ENCODE measurements at regions not wholly inside any gene's neighbourhood (a gene's known extent, or its start where the extent isn't known, plus 50 kb on each side); places are given as distances from the start of the nearest gene placed in this dataset.
A peak's percentile ranks its signal among the peaks of the same experiment; 100 is the strongest.

- WGBS, 2 experiments (ENCODE audit: insufficient coverage in 1 of 2, insufficient read length in 1 of 2) = 93 to 96% methylated on average over 5 to 9 of the region's 9 CpGs
- H3K4me1 Mint-ChIP-seq = no peaks in the 10 kb centered on the region
- Histone ChIP-seq H3K9ac (ENCODE audit: extremely low read depth, low read length, poor library complexity, severe bottlenecking) (no peak overlapping the region), H3K4me1 (ENCODE audit: control insufficient read depth, insufficient read depth, low read length) (no peaks in the 10 kb centered on the region), H3K36me3 (ENCODE audit: control insufficient read depth, insufficient read depth, low read length) (no peaks in the 10 kb centered on the region), H3K27ac (ENCODE audit: low read depth, low read length) (no peak overlapping the region), H3K4me3 (ENCODE audit: low read length) (no peak overlapping the region), H3K27me3 (ENCODE audit: control insufficient read depth, insufficient read depth, low read length, poor library complexity, severe bottlenecking) (no peaks in the 10 kb centered on the region), H3K9me3 (ENCODE audit: control insufficient read depth, low read length) (no peaks in the 10 kb centered on the region)
- no peaks in the 10 kb centered on the region for H3K9me3 Mint-ChIP-seq
- H3K4me3 Mint-ChIP-seq = no peak overlapping the region
- no peak overlapping the region for H3K27ac Mint-ChIP-seq
- DNase-seq = no peak
- no peaks in the 10 kb centered on the region for H3K27me3 Mint-ChIP-seq (ENCODE audit: insufficient read depth)
- no peak for TF ChIP-seq CTCF (conservative IDR thresholded peaks at IDR 0.05)
- H3K36me3 Mint-ChIP-seq (ENCODE audit: low read depth) = no peaks in the 10 kb centered on the region
Measured at GRCh38 chr10:30724296-30724695, 94.7 kb upstream of the LYZL2 start.

- no peak for TF ChIP-seq CTCF (conservative IDR thresholded peaks at IDR 0.05)
- Mint-ChIP-seq H3K4me1 (no peaks in the 10 kb centered on the region), H3K27me3 (ENCODE audit: insufficient read depth) (no peaks in the 10 kb centered on the region), H3K27ac (no peak overlapping the region), H3K4me3 (no peak overlapping the region), H3K36me3 (ENCODE audit: low read depth) (no peaks in the 10 kb centered on the region), H3K9me3 (no peaks in the 10 kb centered on the region)
- Histone ChIP-seq H3K36me3 (ENCODE audit: control insufficient read depth, insufficient read depth, low read length) (no peaks in the 10 kb centered on the region), H3K27ac (ENCODE audit: low read depth, low read length) (no peak overlapping the region), H3K27me3 (ENCODE audit: control insufficient read depth, insufficient read depth, low read length, poor library complexity, severe bottlenecking) (no peaks in the 10 kb centered on the region), H3K9ac (ENCODE audit: extremely low read depth, low read length, poor library complexity, severe bottlenecking) (no peak overlapping the region), H3K4me3 (ENCODE audit: low read length) (no peak overlapping the region), H3K9me3 (ENCODE audit: control insufficient read depth, low read length) (no peaks in the 10 kb centered on the region), H3K4me1 (ENCODE audit: control insufficient read depth, insufficient read depth, low read length) (no peaks in the 10 kb centered on the region)
- 79 to 84% methylated on average over 5 to 9 of the region's 10 CpGs for WGBS, 2 experiments (ENCODE audit: insufficient coverage in 1 of 2, insufficient read length in 1 of 2)
- DNase-seq = peak; percentile 33
Measured at GRCh38 chr10:30722956-30723620, 93.5 kb upstream of the LYZL2 start.

GRCh38 chr10:30719832-30720231 is 90.3 kb upstream of the LYZL2 start:
- no peaks in the 10 kb centered on the region for H3K27me3 Mint-ChIP-seq (ENCODE audit: insufficient read depth)
- H3K27ac Mint-ChIP-seq = no peak overlapping the region
- WGBS, 2 experiments (ENCODE audit: insufficient coverage in 1 of 2, insufficient read length in 1 of 2) = 82 to 100% methylated on average over 4 to 9 of the region's 9 CpGs

More at GRCh38 chr10:30719832-30720231, 90.3 kb upstream of the LYZL2 start:
- H3K27ac ChIP-seq (ENCODE audit: low read depth, low read length) = no peak overlapping the region
- Mint-ChIP-seq H3K9me3 (peaks cover under 1% of the 10 kb centered on the region), H3K36me3 (ENCODE audit: low read depth) (no peaks in the 10 kb centered on the region), H3K4me3 (no peak overlapping the region), H3K4me1 (no peaks in the 10 kb centered on the region)
- H3K9ac ChIP-seq (ENCODE audit: extremely low read depth, low read length, poor library complexity, severe bottlenecking) = no peak overlapping the region
- H3K36me3 ChIP-seq (ENCODE audit: control insufficient read depth, insufficient read depth, low read length) = no peaks in the 10 kb centered on the region
- no peaks in the 10 kb centered on the region for H3K27me3 ChIP-seq (ENCODE audit: control insufficient read depth, insufficient read depth, low read length, poor library complexity, severe bottlenecking)
- no peaks in the 10 kb centered on the region for H3K9me3 ChIP-seq (ENCODE audit: control insufficient read depth, low read length)
- no peaks in the 10 kb centered on the region for H3K4me1 ChIP-seq (ENCODE audit: control insufficient read depth, insufficient read depth, low read length)
- DNase-seq = peak; percentile 23
- no peak for TF ChIP-seq CTCF (conservative IDR thresholded peaks at IDR 0.05)
- H3K4me3 ChIP-seq (ENCODE audit: low read length) = no peak overlapping the region

Measured in endodermal cell (in vitro differentiated cells).